NCI-H128 (cell line): ENCODE measurements at regions not wholly inside any gene's neighbourhood (a gene's known extent, or its start where the extent isn't known, plus 50 kb on each side); places are given as distances from the start of the nearest gene placed in this dataset.

Experiments
- DNase-seq: peaks from one replicate; lab custom pipeline; 2025; ENCODE audit not compliant: unreplicated experiment; lab: John Stamatoyannopoulos, UW

- no peak for DNase-seq
Observed at GRCh38 chr12:115064296-115064695, 380.3 kb upstream of the TBX3 start.

- no peak for DNase-seq
Observed at GRCh38 chr12:115062741-115063140, 378.8 kb upstream of the TBX3 start.

- no peak for DNase-seq
Observed at GRCh38 chr12:115060477-115061168, 376.6 kb upstream of the TBX3 start.

DNA sequence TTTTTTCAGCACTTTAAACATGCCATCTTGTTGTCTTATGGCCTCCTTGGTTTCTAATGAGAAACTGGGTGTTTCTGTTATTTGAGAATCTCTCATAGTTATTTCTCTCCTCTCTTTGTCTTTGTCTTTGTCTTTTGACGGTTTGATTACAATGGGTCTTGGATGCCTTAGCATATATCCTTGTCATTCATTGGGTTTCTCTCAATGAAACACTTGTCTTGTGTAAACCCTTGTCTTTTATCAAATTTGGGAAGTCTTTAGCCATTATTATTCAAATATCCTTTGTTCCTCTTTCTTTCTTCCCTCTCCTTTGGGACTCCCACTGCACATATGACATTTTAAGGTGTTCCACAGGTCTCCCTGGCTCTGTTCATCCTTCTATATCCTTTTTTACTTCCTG lies 373.5 kb upstream of the TBX3 start:
- no peak for DNase-seq

DNA sequence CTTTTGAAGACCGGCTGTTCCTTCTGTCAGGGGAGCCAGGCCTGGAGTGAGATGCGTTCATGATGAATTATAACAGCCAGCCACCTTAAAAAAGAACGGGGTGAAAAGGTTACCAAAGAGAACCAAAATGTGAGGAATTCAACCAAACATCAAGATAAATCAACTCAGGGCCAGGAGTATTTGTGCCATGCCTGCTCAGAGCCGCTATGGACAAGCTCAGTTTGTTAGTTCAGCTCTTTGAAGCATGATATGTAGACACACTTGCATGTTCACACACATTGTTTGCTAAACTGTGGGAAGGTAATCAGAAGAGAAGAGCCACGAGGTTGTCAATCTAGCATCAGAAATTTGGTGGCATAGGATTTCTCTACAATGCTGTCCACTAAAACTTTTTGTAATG lies 367.4 kb upstream of the TBX3 start:
- DNase-seq = no peak

GRCh38 chr12:115049614-115050013 lies 365.6 kb upstream of the TBX3 start:
- no peak for DNase-seq

- DNase-seq = no peak
Observed at GRCh38 chr12:115046805-115047204, 362.8 kb upstream of the TBX3 start.

DNA sequence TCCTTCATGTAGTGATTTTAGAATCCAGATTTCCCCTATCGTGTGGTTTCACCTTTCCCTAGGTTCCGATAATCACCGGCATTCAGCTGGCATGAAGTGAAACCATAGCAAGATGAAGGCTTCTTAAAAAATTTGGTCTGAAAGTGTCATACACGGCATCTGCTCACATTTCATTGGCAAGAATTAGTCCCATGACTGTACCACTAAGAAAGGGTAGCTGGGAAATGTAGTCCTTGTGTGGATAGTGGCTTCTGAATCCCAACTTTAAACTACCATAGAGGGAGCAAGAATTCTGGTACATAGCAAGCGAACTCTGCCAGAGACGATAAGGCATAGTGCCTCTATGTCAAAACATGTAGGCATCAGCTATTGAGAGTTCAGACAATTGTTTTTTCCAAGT lies 360.1 kb upstream of the TBX3 start:
- no peak for DNase-seq

- no peak for DNase-seq
Observed at GRCh38 chr12:115043079-115043478, 359.1 kb upstream of the TBX3 start.

GRCh38 chr12:115042341-115042740 lies 358.4 kb upstream of the TBX3 start:
- no peak for DNase-seq

DNA sequence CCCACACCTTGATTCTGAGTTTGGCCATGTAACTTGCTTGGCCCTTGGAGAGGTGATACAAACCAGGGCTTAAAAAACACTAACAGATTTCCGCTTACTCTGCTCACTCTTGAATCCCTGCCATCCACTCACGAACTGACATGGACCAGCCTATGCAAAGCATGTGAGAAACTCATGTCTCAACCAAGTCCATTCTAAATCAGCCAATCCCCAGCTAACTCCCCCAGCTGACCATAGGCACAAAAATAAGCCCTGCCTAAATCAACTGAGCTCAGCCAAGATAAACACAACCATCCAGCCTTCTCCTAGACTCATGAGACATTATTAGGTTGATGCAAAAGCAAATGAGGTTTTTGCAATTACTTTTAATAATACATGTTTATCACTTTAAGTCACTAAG lies 353.9 kb upstream of the TBX3 start:
- DNase-seq = no peak

- no peak for DNase-seq
Observed at GRCh38 chr12:115035535-115036107, 351.6 kb upstream of the TBX3 start.

GRCh38 chr12:115032521-115032920 lies 348.5 kb upstream of the TBX3 start:
- DNase-seq = no peak

DNA sequence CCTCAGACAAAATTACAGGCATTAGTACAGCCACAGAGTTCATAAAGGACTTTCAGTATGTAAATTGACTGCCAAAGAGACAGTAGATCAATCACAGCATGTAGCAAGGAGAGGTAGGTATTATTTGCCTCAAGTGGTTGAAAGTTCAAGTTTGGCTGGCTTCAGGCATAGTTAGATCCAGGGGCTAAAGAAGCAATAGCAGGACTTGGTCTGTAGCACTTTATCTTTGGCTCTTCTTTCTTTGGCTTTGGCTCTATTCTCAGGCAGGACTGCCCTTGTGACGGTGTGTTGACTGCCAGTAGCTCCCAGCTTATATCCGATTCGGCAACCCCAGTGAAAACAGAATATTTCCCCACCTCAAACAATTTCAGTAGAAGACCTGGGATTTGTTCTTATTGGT lies 346.0 kb upstream of the TBX3 start:
- no peak for DNase-seq

DNA sequence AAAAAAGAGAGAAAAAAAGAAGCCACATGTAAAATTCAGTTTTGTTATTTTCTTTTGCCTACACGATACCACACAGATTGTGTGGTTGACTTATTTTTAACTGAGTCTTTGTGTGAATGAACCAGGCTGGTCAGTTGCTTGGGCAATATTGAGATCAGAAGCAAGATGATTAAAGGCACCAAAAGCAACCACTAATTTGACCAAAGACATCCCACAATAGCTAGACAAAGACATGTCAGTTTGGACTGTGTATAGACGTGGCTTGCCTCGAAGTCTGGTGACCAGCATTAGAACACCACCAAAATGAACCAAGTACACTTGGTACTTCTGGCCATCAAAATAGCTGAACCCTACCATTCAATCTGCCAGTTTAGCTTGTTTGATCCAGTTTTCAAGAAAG lies 340.6 kb upstream of the TBX3 start:
- DNase-seq = no peak

- no peak for DNase-seq
Observed at GRCh38 chr12:115023279-115024265, 339.6 kb upstream of the TBX3 start.

- no peak for DNase-seq
Observed at GRCh38 chr12:115020091-115020490, 336.1 kb upstream of the TBX3 start.

DNA sequence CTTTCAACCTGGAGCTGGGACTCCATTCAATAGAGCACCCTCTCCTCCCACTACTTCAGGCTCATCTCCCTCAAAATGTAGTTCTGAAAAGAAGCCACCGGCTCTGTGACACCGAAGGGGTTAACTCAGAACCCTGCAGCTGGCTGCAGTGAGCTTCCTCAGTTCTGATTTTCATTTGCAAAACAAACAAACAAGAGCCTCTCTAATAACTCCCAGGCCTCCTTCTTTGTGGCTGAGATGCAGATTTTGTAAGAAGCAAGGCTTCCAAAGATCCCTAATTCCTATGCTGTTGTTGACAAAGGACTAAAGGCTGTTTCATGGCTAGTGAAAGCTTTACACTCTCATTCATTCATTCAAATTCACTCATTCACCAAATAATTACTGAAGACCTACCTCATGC lies 333.4 kb upstream of the TBX3 start:
- DNase-seq = no peak

- no peak for DNase-seq
Observed at GRCh38 chr12:115013236-115013981, 329.4 kb upstream of the TBX3 start.

GRCh38 chr12:115012861-115013235 lies 328.9 kb upstream of the TBX3 start:
- DNase-seq = no peak

- DNase-seq = no peak
Observed at GRCh38 chr12:115011703-115012102, 327.7 kb upstream of the TBX3 start.
